ENCODE measurements at regions not wholly inside any gene's neighbourhood (a gene's known extent, or its start where the extent isn't known, plus 50 kb on each side); places are given as distances from the start of the nearest gene placed in this dataset.
"Not testable (repeated sequence)": the region's sequence is repeated elsewhere in the genome, so short reads cannot be mapped to it uniquely, and the experiment has no call there.

DNA sequence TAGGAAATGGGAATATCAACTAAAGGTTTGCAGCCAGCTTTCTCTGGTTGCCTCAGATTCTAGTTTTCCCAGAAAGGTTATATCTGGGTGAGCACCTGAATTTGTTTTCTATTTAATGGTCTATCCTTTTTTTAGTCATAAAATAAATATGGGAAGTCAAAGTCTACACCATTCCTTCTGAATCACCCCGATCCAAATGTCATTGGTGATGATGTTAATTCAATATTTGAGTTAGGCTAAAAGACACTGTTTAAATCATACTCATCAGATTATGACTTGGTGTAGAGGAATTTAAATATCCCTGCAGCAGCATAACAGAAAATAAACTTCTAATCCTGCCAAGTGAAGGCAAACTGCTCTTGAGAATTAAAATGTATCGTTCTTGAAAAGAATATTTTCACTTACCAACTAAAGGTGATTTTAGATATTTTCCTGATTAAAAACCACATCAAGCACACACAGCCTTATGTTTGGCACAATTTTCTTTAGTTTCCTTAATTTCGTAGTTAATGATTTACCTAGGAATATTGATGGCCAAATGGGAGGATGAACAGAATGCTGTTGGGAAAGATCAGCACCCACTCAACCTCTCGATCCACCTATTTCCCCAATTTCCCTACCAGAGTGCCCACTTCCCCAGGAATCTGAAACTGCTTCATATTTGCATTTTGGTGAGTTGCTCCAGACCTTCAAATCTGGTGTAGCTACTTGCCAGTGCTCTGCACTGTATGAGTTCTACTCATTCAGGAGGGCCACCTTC lies 103.1 kb upstream of the TSLP start:
- intact Hi-C loops (cut with DNase I): no loop called here
- Histone ChIP-seq H3K27ac (no peak overlapping the region), H3K9me3 (no peaks in the 10 kb centered on the region), H3K27me3 (no peaks in the 10 kb centered on the region), H3K36me3 (no peaks in the 10 kb centered on the region), H3K4me1 (peaks cover 0 to 15% (median 0%) of the 10 kb centered on the region in 12 donors), H3K4me3 (no peak overlapping the region)
- WGBS, 4 donors: 80 to 86% (median 85%) methylated on average over 4 of the region's 4 CpGs
- TF ChIP-seq, protein P1, sequence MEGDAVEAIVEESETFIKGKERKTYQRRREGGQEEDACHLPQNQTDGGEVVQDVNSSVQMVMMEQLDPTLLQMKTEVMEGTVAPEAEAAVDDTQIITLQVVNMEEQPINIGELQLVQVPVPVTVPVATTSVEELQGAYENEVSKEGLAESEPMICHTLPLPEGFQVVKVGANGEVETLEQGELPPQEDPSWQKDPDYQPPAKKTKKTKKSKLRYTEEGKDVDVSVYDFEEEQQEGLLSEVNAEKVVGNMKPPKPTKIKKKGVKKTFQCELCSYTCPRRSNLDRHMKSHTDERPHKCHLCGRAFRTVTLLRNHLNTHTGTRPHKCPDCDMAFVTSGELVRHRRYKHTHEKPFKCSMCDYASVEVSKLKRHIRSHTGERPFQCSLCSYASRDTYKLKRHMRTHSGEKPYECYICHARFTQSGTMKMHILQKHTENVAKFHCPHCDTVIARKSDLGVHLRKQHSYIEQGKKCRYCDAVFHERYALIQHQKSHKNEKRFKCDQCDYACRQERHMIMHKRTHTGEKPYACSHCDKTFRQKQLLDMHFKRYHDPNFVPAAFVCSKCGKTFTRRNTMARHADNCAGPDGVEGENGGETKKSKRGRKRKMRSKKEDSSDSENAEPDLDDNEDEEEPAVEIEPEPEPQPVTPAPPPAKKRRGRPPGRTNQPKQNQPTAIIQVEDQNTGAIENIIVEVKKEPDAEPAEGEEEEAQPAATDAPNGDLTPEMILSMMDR (IDR thresholded peaks at IDR 0.05): no peak
- TF ChIP-seq POLR2A (IDR thresholded peaks at IDR 0.05): no peak
- DNase-seq: no peak
- no peak for ATAC-seq

DNA sequence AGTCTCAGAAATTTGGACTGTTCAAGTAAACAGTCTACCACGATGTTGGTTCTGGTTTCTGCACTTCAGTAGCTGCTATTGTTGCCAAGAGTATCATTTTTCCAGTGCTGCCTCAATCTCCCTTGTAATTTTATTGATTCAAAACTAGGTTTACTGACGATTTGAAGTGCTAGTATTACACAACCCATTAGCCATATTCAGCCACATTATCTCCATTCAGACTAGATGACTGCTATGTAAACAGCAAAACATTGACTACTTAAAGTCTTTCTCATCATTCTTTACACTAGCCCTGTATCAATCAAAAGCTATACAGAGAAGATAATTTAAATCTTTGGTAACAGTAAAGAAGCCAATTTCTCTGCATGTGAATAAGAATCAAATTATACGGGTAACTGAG lies 102.0 kb upstream of the TSLP start:
- DNase-seq: no peak
- WGBS, 4 donors: 58 to 61% (median 59%) methylated on average over 3 of the region's 3 CpGs
- peaks cover 0 to 15% (median 0%) of the 10 kb centered on the region in 12 donors for H3K4me1 ChIP-seq
- no peak for ATAC-seq
- no peaks in the 10 kb centered on the region for H3K27me3 ChIP-seq
- TF ChIP-seq, protein P1 (IDR thresholded peaks at IDR 0.05): no peak
- no peak for TF ChIP-seq POLR2A (IDR thresholded peaks at IDR 0.05)
- no peak overlapping the region for H3K27ac ChIP-seq
- no peaks in the 10 kb centered on the region for H3K9me3 ChIP-seq
- H3K36me3 ChIP-seq: no peaks in the 10 kb centered on the region
- intact Hi-C loops (cut with DNase I): no loop called here
- no peak overlapping the region for H3K4me3 ChIP-seq

DNA sequence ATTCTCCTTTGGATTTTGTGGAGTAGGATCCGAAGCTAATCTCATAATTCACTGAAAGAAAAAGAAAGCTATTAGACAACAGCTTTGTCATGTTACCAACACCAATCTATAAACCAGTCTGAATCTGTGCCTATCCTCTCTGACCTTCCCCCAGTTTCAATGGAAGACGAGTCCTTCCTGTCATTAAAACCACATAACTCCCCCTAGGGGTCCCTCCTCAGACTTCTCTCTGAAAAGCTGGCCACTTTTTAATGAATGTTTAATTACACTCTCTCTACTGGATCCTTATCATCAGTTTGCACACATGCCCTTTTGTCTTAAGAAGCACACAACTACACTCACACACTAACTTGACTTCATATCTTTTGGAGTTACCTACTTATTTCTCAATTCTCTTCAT lies 98.0 kb upstream of the TSLP start:
- Histone ChIP-seq H3K27ac (no peak overlapping the region), H3K36me3 (no peaks in the 10 kb centered on the region), H3K9me3 (no peaks in the 10 kb centered on the region), H3K4me3 (no peak overlapping the region), H3K27me3 (no peaks in the 10 kb centered on the region), H3K4me1 (no peaks in the 10 kb centered on the region)
- WGBS, 4 donors: 43 to 53% (median 44%) methylated on average over 2 of the region's 2 CpGs
- no peak for TF ChIP-seq POLR2A (IDR thresholded peaks at IDR 0.05)
- TF ChIP-seq, protein P1 (IDR thresholded peaks at IDR 0.05): no peak
- DNase-seq: no peak
- intact Hi-C loops (cut with DNase I): no loop called here
- ATAC-seq: no peak

DNA sequence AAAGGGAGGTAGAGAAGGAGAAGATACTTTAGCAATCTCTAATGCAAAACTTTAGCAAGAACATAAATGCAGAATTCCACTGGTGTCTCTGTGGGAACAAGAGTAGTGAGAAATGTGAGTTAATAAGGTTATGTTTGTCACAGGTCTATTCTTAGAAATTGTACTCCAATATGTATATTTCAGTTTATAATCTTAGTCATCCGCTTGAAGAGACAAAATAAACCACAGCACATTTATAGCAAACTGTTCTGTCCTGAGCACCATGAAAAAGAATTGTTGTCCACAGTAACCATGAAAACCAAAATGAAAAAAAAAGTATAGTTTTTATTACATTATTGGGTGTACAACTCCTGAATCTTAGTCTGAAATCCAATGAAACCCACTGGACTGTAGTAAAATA lies 93.6 kb upstream of the TSLP start:
- Histone ChIP-seq H3K27me3 (no peaks in the 10 kb centered on the region), H3K4me1 (no peaks in the 10 kb centered on the region), H3K27ac (no peak overlapping the region), H3K36me3 (no peaks in the 10 kb centered on the region), H3K4me3 (no peak overlapping the region), H3K9me3 (peaks cover 0 to 11% (median 0%) of the 10 kb centered on the region in 12 donors)
- DNase-seq (no peak), ATAC-seq (no peak)
- TF ChIP-seq POLR2A (IDR thresholded peaks at IDR 0.05): no peak
- TF ChIP-seq, protein P1 (IDR thresholded peaks at IDR 0.05): no peak
- 68 to 88% (median 88%) methylated on average over 1 of the region's 1 CpG for WGBS, 4 donors
- intact Hi-C loops (cut with DNase I): no loop called here

DNA sequence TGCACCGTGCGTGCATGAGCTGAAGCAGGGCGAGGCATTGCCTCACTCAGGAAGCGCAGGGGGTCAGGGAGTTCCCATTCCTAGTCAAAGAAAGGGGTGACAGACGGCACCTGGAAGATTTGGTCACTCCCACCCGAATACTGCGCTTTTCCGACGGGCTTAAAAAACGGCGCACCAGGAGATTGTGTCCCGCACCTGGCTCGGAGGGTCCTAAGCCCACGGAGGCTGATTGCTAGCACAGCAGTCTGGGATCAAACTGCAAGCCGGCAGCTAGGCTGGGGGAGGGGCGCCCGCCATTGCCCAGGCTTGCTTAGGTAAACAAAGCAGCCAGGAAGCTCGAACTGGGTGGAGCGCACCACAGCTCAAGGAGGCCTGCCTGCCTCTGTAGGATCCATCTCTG lies 85.6 kb upstream of the TSLP start:
- not testable (repeated sequence) for H3K36me3 ChIP-seq

DNA sequence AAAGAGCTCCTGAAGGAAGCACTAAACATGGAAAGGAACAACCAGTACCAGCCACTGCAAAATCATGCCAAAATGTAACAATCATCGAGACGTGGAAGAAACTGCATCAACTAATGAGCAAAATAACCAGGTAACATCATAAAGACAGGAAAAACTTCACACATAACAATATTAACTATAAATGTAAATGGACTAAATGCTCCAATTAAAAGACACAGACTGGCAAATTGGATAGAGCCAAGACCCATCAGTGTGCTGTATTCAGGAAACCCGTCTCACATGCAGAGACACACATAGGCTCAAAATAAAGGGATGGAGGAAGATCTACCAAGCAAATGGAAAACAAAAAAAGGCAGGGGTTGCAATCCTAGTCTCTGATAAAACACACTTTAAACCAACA lies 83.9 kb upstream of the TSLP start:
- H3K36me3 ChIP-seq; H3K4me3 ChIP-seq; ATAC-seq; intact Hi-C loops (cut with DNase I); H3K27me3 ChIP-seq; H3K4me1 ChIP-seq; H3K27ac ChIP-seq; DNase-seq: not testable (repeated sequence)
- H3K9me3 ChIP-seq: peaks cover 0 to 13% (median 0%) of the 10 kb centered on the region in 12 donors
- 83 to 88% (median 85%) methylated on average over 3 of the region's 3 CpGs for WGBS, 4 donors

More for the DNA sequence above, 85.6 kb upstream of the TSLP start:
- intact Hi-C loops (cut with DNase I); DNase-seq; ATAC-seq; H3K4me1 ChIP-seq; H3K27me3 ChIP-seq; H3K27ac ChIP-seq; H3K9me3 ChIP-seq; H3K4me3 ChIP-seq: not testable (repeated sequence)
- WGBS, 4 donors: 72 to 79% (median 75%) methylated on average over 19 of the region's 19 CpGs
